AG08396 (cell line): ENCODE measurements at regions not wholly inside any gene's neighbourhood (a gene's known extent, or its start where the extent isn't known, plus 50 kb on each side); places are given as distances from the start of the nearest gene placed in this dataset.
A peak's percentile ranks its signal among the peaks of the same experiment; 100 is the strongest.
"Not testable (repeated sequence)": the region's sequence is repeated elsewhere in the genome, so short reads cannot be mapped to it uniquely, and the experiment has no call there.

Experiments used
- DNase-seq: peaks from one replicate; pipeline ENCODE4 v3.0.0; 2012; ENCODE audit warnings: low spot score, mixed read lengths

GRCh38 chr16:86074651-86075487 is 175.9 kb downstream of the IRF8 start:
- peak; percentile 39 for DNase-seq

- no peak for DNase-seq
These were observed 176.5 kb downstream of the IRF8 start for GRCh38 chr16:86075488-86075785.

GRCh38 chr16:86075839-86076440 is 177.0 kb downstream of the IRF8 start:
- no peak for DNase-seq

GRCh38 chr16:86076606-86077005 is 177.6 kb downstream of the IRF8 start:
- DNase-seq, result no peak

GRCh38 chr16:86077243-86077940 is 178.4 kb downstream of the IRF8 start:
- DNase-seq, result peak; percentile 41

- DNase-seq, result peak; percentile 80
These were observed 179.2 kb downstream of the IRF8 start for GRCh38 chr16:86078121-86078600.

GRCh38 chr16:86078711-86079110 is 179.7 kb downstream of the IRF8 start:
- not testable (repeated sequence) for DNase-seq

- no peak for DNase-seq
These were observed 180.4 kb downstream of the IRF8 start for GRCh38 chr16:86079255-86079885.

- no peak for DNase-seq
These were observed 181.3 kb downstream of the IRF8 start for GRCh38 chr16:86080131-86080875.

- no peak for DNase-seq
These were observed 182.0 kb downstream of the IRF8 start for GRCh38 chr16:86080982-86081381.

GRCh38 chr16:86082418-86083030 is 183.6 kb downstream of the IRF8 start:
- no peak for DNase-seq

GRCh38 chr16:86083382-86084002 is 184.5 kb downstream of the IRF8 start:
- DNase-seq, result no peak

- DNase-seq, result no peak
These were observed 186.2 kb downstream of the IRF8 start for GRCh38 chr16:86085161-86085611.

GRCh38 chr16:86085795-86086194 is 186.8 kb downstream of the IRF8 start:
- DNase-seq, result no peak

GRCh38 chr16:86086471-86086870 is 187.5 kb downstream of the IRF8 start:
- DNase-seq, result no peak

- no peak for DNase-seq
These were observed 188.3 kb downstream of the IRF8 start for GRCh38 chr16:86087011-86087895.

- no peak for DNase-seq
These were observed 188.9 kb downstream of the IRF8 start for GRCh38 chr16:86087896-86088230.

- no peak for DNase-seq
These were observed 189.3 kb downstream of the IRF8 start for GRCh38 chr16:86088287-86088686.

- no peak for DNase-seq
These were observed 189.9 kb downstream of the IRF8 start for GRCh38 chr16:86088816-86089215.

- no peak for DNase-seq
These were observed 190.5 kb downstream of the IRF8 start for GRCh38 chr16:86089334-86089900.
